Tibial nerve (tissue), 4 donors: ENCODE measurements at regions not wholly inside any gene's neighbourhood (a gene's known extent, or its start where the extent isn't known, plus 50 kb on each side); places are given as distances from the start of the nearest gene placed in this dataset.
"Not testable (repeated sequence)": the region's sequence is repeated elsewhere in the genome, so short reads cannot be mapped to it uniquely, and the experiment has no call there.

ENCODE experiments used
- DNase-seq, 2 donors: peaks; one replicate each; pipeline ENCODE4 v3.0.0-alpha.2; 2019; ENCODE audit warnings: low spot score in 2 of 2
- H3K27ac ChIP-seq, 4 donors: fragments of 200-600 bp; sonication (generic) in 3 of 4; one replicate each; pipeline ENCODE4 v1.5.1; 2017 to 2019; ENCODE audit warnings: mild to moderate bottlenecking in 1 of 4
- H3K27me3 ChIP-seq, 2 donors: fragments of 200-600 bp; sonication (generic) in 1 of 2; one replicate each; pipeline versions ENCODE4 v1.5.1 to v1.6.0; 2017 to 2019
- H3K36me3 ChIP-seq, 3 donors: fragments of 200-600 bp; sonication (generic); one replicate each; pipeline ENCODE4 v1.5.1; 2018 to 2019
- H3K4me1 ChIP-seq, 4 donors: fragments of 200-600 bp; sonication (generic) in 3 of 4; one replicate each; pipeline ENCODE4 v1.5.1; 2017 to 2019
- H3K4me3 ChIP-seq, 4 donors: fragments of 200-600 bp; sonication (generic) in 3 of 4; one replicate each; pipeline ENCODE4 v1.5.1; 2017 to 2019; ENCODE audit warnings: mild to moderate bottlenecking in 1 of 4, moderate library complexity in 1 of 4
- H3K9me3 ChIP-seq, 4 donors: fragments of 200-600 bp; sonication (generic) in 3 of 4; one replicate each; pipeline ENCODE4 v1.5.1; 2017 to 2019
- CTCF ChIP-seq, 5 experiments: fragments of 200-600 bp in 3 of 5; fragments of 450-650 bp in 2 of 5; sonication (generic) in 3 of 5; IDR thresholded peaks; one replicate each; pipeline ENCODE4 v1.5.1; 2016 to 2019; ENCODE audit warnings: antibody characterized with exemption in 5 of 5, mild to moderate bottlenecking in 3 of 5, moderate library complexity in 2 of 5
- EP300 ChIP-seq, 2 donors: sonication (generic); formaldehyde crosslinking; IDR thresholded peaks; one replicate each; pipeline ENCODE4 v1.6.1; 2017; ENCODE audit warnings: antibody characterized with exemption in 2 of 2, mild to moderate bottlenecking in 1 of 2
- POLR2A ChIP-seq, 2 donors: fragments of 450-650 bp; IDR thresholded peaks; one replicate each; pipeline ENCODE4 v1.6.1; 2017; ENCODE audit warnings: antibody characterized with exemption in 2 of 2, mild to moderate bottlenecking in 2 of 2, moderate library complexity in 2 of 2
- WGBS, 2 donors: methylation state at CpG; one replicate each; pipeline ENCODE4 v1.1.5; 2018; 5-methylcytosine and 5-hydroxymethylcytosine counted together

DNA sequence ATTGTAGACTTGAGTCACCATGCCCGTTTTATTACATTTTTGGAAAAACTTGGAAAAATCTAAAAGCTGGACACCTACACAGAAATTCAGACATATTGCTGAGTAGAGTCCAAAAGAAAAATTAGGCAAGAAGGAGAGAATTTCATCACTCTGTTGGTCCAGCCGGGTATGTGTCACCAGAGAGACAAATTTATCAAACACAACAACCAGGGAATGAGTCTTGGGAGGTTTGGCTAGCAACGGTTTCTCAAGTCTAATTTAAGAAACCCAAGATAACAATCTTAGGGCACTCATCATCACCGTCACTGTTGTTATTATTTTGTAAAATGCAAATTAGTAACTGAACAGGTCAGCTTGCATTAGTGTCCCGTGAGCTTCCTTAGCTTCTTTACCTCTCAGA lies 197.5 kb upstream of the C2CD4B start:
- WGBS, 2 donors = 77 to 79% methylated on average over 5 of the region's 5 CpGs
- peaks cover 0 to 4% of the 10 kb centered on the region in 2 donors for H3K27me3 ChIP-seq
- no peak overlapping the region for H3K27ac ChIP-seq
- H3K36me3 ChIP-seq = no peaks in the 10 kb centered on the region
- H3K4me3 ChIP-seq = no peak overlapping the region
- no peaks in the 10 kb centered on the region for H3K9me3 ChIP-seq
- TF ChIP-seq POLR2A (IDR thresholded peaks at IDR 0.05) (no peak), CTCF (IDR thresholded peaks at IDR 0.05) (no peak), EP300 (IDR thresholded peaks at IDR 0.05) (no peak)
- no peaks in the 10 kb centered on the region for H3K4me1 ChIP-seq
- DNase-seq = no peak

- DNase-seq = no peak
Observed at GRCh38 chr15:62363913-62364312, 198.8 kb upstream of the C2CD4B start.

GRCh38 chr15:62365795-62366442 lies 200.8 kb upstream of the C2CD4B start:
- no peak for DNase-seq

More at GRCh38 chr15:62363913-62364312, 198.8 kb upstream of the C2CD4B start:
- 53 to 59% methylated on average over 1 of the region's 1 CpG for WGBS, 2 donors
- H3K27me3 ChIP-seq = peaks cover 0 to 4% of the 10 kb centered on the region in 2 donors
- H3K27ac ChIP-seq = no peak overlapping the region
- no peaks in the 10 kb centered on the region for H3K36me3 ChIP-seq
- H3K4me3 ChIP-seq = no peak overlapping the region
- H3K9me3 ChIP-seq = no peaks in the 10 kb centered on the region
- no peaks in the 10 kb centered on the region for H3K4me1 ChIP-seq
- TF ChIP-seq POLR2A (IDR thresholded peaks at IDR 0.05) = no peak
- no peak for TF ChIP-seq CTCF (IDR thresholded peaks at IDR 0.05)
- TF ChIP-seq EP300 (IDR thresholded peaks at IDR 0.05) = no peak

GRCh38 chr15:62369454-62369853 lies 204.4 kb upstream of the C2CD4B start:
- DNase-seq = no peak
- Histone ChIP-seq H3K4me1 (no peaks in the 10 kb centered on the region), H3K27ac (no peak overlapping the region), H3K36me3 (no peaks in the 10 kb centered on the region), H3K27me3 (peaks cover 0 to 4% of the 10 kb centered on the region in 2 donors), H3K4me3 (no peak overlapping the region), H3K9me3 (no peaks in the 10 kb centered on the region)
- TF ChIP-seq EP300 (IDR thresholded peaks at IDR 0.05) (no peak), POLR2A (IDR thresholded peaks at IDR 0.05) (no peak), CTCF (IDR thresholded peaks at IDR 0.05) (no peak)
- 70 to 77% methylated on average over 7 of the region's 7 CpGs for WGBS, 2 donors

More at GRCh38 chr15:62365795-62366442, 200.8 kb upstream of the C2CD4B start:
- Histone ChIP-seq H3K4me1 (no peaks in the 10 kb centered on the region), H3K27me3 (peaks cover 0 to 4% of the 10 kb centered on the region in 2 donors), H3K9me3 (no peaks in the 10 kb centered on the region), H3K36me3 (no peaks in the 10 kb centered on the region), H3K27ac (no peak overlapping the region), H3K4me3 (no peak overlapping the region)
- TF ChIP-seq CTCF (IDR thresholded peaks at IDR 0.05) = no peak
- no peak for TF ChIP-seq POLR2A (IDR thresholded peaks at IDR 0.05)
- no peak for TF ChIP-seq EP300 (IDR thresholded peaks at IDR 0.05)
- 72 to 76% methylated on average over 4 of the region's 4 CpGs for WGBS, 2 donors

DNA sequence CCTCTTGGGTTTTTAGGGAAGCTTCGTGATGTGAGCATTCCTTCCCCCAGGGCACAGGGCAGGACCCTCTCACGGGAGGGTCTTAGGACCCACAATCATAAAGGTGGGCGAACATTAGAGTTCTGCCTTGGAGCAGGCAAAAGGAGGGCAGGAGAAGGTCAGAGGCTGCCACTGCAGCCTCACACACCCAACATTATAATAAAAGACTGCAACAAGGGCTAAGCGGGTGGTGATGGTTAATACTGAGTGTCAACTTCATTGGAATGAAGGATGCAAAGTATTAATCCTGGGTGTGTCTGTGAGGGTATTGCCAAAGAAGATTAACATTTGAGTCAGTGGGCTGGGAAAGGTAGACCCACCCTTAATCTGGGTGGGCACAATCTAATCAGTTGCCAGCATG lies 206.6 kb upstream of the C2CD4B start:
- not testable (repeated sequence) for H3K27ac ChIP-seq, DNase-seq, H3K36me3 ChIP-seq, H3K27me3 ChIP-seq, H3K4me3 ChIP-seq, H3K4me1 ChIP-seq, H3K9me3 ChIP-seq
- WGBS, 2 donors = 84 to 90% methylated on average over 4 of the region's 4 CpGs
